ENCODE measurements at regions not wholly inside any gene's neighbourhood (a gene's known extent, or its start where the extent isn't known, plus 50 kb on each side); places are given as distances from the start of the nearest gene placed in this dataset.
"Not testable (repeated sequence)": the region's sequence is repeated elsewhere in the genome, so short reads cannot be mapped to it uniquely, and the experiment has no call there.

DNA sequence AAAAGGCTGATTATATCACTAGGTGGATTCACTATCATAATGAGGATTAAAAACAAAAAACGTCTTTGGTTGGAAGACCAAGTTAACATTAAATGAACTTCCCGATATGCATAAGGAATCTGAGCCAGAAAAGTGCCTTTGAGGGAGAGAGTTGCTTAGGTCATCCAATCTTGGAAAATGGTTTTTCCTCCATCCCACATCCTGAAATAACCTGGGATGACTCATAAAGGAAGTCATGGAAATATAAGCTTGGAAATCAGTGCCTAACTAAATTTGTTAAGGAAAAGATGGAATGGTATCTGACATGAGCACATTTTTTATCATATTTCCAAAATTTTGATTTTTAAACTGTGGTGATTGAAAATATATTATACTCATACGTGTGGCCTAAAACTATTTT, 66.0 kb downstream of the KBTBD8 start:
- POLR2A ChIA-PET = no interaction called here
- TF ChIP-seq, protein P1, sequence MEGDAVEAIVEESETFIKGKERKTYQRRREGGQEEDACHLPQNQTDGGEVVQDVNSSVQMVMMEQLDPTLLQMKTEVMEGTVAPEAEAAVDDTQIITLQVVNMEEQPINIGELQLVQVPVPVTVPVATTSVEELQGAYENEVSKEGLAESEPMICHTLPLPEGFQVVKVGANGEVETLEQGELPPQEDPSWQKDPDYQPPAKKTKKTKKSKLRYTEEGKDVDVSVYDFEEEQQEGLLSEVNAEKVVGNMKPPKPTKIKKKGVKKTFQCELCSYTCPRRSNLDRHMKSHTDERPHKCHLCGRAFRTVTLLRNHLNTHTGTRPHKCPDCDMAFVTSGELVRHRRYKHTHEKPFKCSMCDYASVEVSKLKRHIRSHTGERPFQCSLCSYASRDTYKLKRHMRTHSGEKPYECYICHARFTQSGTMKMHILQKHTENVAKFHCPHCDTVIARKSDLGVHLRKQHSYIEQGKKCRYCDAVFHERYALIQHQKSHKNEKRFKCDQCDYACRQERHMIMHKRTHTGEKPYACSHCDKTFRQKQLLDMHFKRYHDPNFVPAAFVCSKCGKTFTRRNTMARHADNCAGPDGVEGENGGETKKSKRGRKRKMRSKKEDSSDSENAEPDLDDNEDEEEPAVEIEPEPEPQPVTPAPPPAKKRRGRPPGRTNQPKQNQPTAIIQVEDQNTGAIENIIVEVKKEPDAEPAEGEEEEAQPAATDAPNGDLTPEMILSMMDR (IDR thresholded peaks at IDR 0.05; ENCODE audit: control extremely low read depth, extremely low read depth, low read depth, missing control alignments) = no peak
- no peak for DNase-seq (ENCODE audit: extremely low spot score)

DNA sequence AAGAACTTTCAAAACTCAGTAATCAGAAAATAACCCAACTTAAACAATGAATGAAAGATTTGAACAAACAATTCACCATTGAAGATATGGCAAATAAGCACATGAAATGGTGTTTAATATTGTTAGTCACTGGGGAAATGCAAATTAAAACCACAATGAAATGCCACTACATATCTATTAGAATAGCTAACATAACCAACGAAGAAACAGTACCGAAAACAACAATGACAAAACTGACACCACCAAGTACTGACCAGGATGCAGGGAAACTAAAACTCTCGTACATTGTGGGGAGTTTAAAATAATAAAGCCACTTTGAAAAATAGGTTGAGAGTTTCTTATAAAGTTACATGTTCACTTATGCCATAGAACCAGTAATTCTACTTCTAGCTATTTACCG, 69.1 kb downstream of the KBTBD8 start:
- TF ChIP-seq, protein P1 (IDR thresholded peaks at IDR 0.05; ENCODE audit: control extremely low read depth, extremely low read depth, low read depth, missing control alignments) = no peak
- no peak for DNase-seq (ENCODE audit: extremely low spot score)
- ChIA-PET POLR2A (no interaction called here), CTCF (no interaction called here)

More for the DNA sequence above, 66.0 kb downstream of the KBTBD8 start:
- CTCF ChIA-PET = no interaction called here

DNA sequence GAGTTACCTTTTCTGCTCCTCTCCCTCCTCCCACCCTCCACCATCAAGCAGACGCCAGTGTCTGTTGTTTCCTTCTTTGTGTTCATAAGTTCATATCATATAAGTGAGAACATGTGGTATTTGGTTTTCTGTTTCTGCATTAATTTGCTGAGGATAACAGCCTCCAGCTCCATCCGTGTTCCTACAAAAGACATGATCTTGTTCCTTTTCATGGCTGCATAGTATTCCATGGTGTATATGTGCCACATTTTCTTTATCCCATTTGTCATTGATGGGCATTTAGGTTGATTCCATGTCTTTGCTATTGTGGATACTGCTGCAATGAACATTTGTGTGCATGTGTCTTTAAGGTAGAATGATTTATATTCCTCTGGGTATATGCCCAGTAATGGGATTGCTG, 74.5 kb downstream of the KBTBD8 start:
- POLR2A ChIA-PET = not testable (repeated sequence)

DNA sequence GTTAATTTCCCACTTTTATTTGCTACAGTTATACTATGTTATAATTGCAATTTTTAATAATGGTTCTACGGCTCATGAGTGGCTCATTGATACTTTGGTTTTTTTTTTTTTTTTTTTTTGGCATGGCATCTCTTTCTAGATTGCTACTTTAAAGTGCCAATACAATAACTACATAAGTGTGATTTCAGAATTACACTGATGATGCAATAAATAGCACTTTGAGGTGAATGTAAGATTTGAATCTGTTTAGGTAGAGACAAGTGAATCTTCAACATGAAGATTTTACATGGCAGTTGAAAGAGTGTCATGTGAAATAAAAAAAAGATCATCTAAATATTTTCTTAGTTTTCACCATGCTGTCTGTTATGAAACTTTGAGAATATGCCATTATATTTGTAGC, 75.7 kb downstream of the KBTBD8 start:
- ChIA-PET CTCF (interaction anchor here (0.8 to 1.9 kb wide), 3 partner anchors 11 to 83 kb away, joined by 3 to 7 read pairs (median 3); no protein-coding TSS in a partner anchor), POLR2A (no interaction called here)
- TF ChIP-seq, protein P1 (IDR thresholded peaks at IDR 0.05; ENCODE audit: control extremely low read depth, extremely low read depth, low read depth, missing control alignments) = no peak
- no peak for DNase-seq (ENCODE audit: extremely low spot score)

More for the DNA sequence above, 74.5 kb downstream of the KBTBD8 start:
- CTCF ChIA-PET = interaction anchor here (1.1 to 1.9 kb wide), 3 partner anchors 10 to 82 kb away, joined by 3 to 7 read pairs (median 3); no protein-coding TSS in a partner anchor
- not testable (repeated sequence) for DNase-seq (ENCODE audit: extremely low spot score)

DNA sequence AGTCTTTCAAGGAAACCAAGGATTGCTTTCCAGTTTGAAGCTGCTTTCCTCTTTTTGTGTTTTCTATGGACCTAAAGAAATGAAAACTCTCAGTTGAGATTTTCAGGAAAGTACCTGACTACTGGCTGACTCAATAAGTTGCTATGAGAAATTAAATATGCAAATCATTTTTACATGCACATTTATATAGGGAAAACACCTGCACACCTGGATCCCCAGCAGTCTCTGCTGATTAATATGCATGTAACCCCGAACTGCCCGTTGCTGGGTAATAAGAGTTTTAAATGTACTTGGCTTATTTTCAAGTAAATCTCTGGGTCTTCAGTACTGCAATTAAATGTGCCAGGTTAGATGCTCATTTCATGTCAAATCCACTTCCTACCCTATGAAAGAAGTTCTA, 77.2 kb downstream of the KBTBD8 start:
- POLR2A ChIA-PET = no interaction called here

DNA sequence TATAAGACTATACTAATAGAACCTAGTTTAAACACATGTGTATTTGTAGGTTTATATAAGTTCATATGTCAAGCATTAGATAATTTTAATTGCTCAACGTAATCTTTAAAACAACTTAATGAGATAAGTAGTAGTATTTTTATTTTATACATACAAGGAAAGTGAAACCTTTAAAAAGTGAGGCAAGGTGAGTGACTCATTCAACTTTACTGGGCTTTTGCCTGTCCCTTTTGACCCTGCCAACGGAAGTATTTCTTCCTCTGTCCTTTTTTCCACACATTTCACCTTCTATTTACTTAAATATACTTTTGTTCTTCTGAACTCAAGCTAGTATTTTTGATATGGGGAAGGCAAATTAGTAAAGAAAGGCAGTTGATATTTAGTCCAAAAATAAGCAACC, 78.5 kb downstream of the KBTBD8 start:
- no peak for DNase-seq (ENCODE audit: extremely low spot score)
- POLR2A ChIA-PET = no interaction called here
- CTCF ChIA-PET = no interaction called here
- TF ChIP-seq, protein P1 (IDR thresholded peaks at IDR 0.05; ENCODE audit: control extremely low read depth, extremely low read depth, low read depth, missing control alignments) = no peak

More for the DNA sequence above, 77.2 kb downstream of the KBTBD8 start:
- peak; percentile 15 for DNase-seq (ENCODE audit: extremely low spot score)
- TF ChIP-seq, protein P1 (IDR thresholded peaks at IDR 0.05; ENCODE audit: control extremely low read depth, extremely low read depth, low read depth, missing control alignments) = no peak
- CTCF ChIA-PET = no interaction called here

DNA sequence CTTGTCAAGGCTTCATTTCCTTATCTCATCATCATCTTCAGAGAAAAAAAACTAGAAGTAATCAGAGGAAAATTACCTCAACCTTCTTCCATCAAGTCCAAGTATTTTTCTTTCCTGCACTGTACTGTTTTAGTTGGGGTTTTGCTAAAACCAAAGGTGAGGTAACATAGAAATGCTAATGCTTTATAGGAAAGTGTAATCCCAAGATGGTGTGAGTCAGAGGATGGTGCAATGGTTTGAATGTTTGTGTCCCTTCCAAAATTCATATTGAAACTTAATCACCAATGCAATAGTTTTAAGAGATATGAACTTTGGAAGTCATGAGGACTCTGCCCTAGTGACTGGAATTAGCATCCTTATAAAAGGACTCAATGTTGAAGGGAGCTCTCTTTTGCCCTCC, 79.5 kb downstream of the KBTBD8 start:
- TF ChIP-seq, protein P1 (IDR thresholded peaks at IDR 0.05; ENCODE audit: control extremely low read depth, extremely low read depth, low read depth, missing control alignments) = no peak
- ChIA-PET POLR2A (no interaction called here), CTCF (interaction anchor here (0.9 kb wide), 1 partner anchor 10 kb away, joined by 3 read pairs; no protein-coding TSS in a partner anchor)
- DNase-seq (ENCODE audit: extremely low spot score) = no peak

All from GM10248 (cell line).